HEK293 (cell line): ENCODE measurements at regions not wholly inside any gene's neighbourhood (a gene's known extent, or its start where the extent isn't known, plus 50 kb on each side); places are given as distances from the start of the nearest gene placed in this dataset.

Experiments
- CTCF ChIA-PET: fragments of 350-600 bp; formaldehyde crosslinking; extraction: SDS; loops from one replicate; lab custom pipeline; 2021; ENCODE audit warnings: antibody characterized with exemption; lab: Yijun Ruan, JAX
- POLR2A ChIA-PET: fragments of 300-600 bp; formaldehyde crosslinking; extraction: SDS; loops from one replicate; lab custom pipeline; 2020; ENCODE audit warnings: antibody characterized with exemption, inconsistent platforms; lab: Yijun Ruan, JAX
- H3K27ac ChIP-seq: fragments of 200-500 bp; sonication (Bioruptor generic); 2 replicates; pipeline ENCODE4 v1.5.1; 2014; ENCODE audit warnings: low read depth, low read length, control low read depth, inconsistent platforms; ENCODE audit errors: extremely low read depth
- H3K36me3 ChIP-seq, 2 experiments: fragments of 200-500 bp in 1 of 2; sonication (Bioruptor generic) in 1 of 2; 1 replicate in 1 of 2; 2 replicates in 1 of 2; pipeline ENCODE4 v1.5.1; 2014 to 2017; ENCODE audit warnings: inconsistent platforms in 2 of 2, low read length in 2 of 2; ENCODE audit not compliant: control insufficient read depth in 2 of 2, insufficient read depth in 1 of 2
- H3K4me1 ChIP-seq: fragments of 200-500 bp; sonication (Bioruptor generic); 2 replicates; pipeline ENCODE4 v1.5.1; 2014; ENCODE audit warnings: mild to moderate bottlenecking, low read length, inconsistent platforms; ENCODE audit not compliant: control insufficient read depth, insufficient read depth
- H3K4me3 ChIP-seq: 2 replicates; pipeline ENCODE4 v1.5.1; 2011; ENCODE audit warnings: low read depth, mild to moderate bottlenecking, control low read depth, low read length, moderate library complexity
- H3K9me3 ChIP-seq: fragments of 200-500 bp; sonication (Bioruptor generic); 2 replicates; pipeline ENCODE4 v1.5.1; 2014; ENCODE audit warnings: low read depth, low read length, inconsistent platforms; ENCODE audit not compliant: control insufficient read depth, insufficient read depth
- AEBP2 ChIP-seq: fragments of 450-650 bp; formaldehyde crosslinking; IDR thresholded peaks from 2 replicates; pipeline ENCODE4 v1.5.1; 2016; ENCODE audit warnings: missing biosample characterization, missing genetic modification characterization, borderline replicate concordance
- FEZF1 ChIP-seq: fragments of 450-650 bp; formaldehyde crosslinking; IDR thresholded peaks from 2 replicates; pipeline ENCODE4 v1.5.1; 2016; ENCODE audit warnings: missing biosample characterization, missing genetic modification characterization
- KLF8 ChIP-seq: fragments of 450-650 bp; formaldehyde crosslinking; IDR thresholded peaks from 2 replicates; pipeline ENCODE4 v1.5.1; 2016; ENCODE audit warnings: missing biosample characterization, missing genetic modification characterization
- OVOL3 ChIP-seq: fragments of 450-650 bp; formaldehyde crosslinking; IDR thresholded peaks from 2 replicates; pipeline ENCODE4 v1.5.1; 2016; ENCODE audit warnings: missing biosample characterization, missing genetic modification characterization
- PRDM2 ChIP-seq: fragments of 450-650 bp; formaldehyde crosslinking; IDR thresholded peaks from 2 replicates; pipeline ENCODE4 v1.5.1; 2016; ENCODE audit warnings: missing biosample characterization, missing genetic modification characterization, borderline replicate concordance
- PRDM4 ChIP-seq: fragments of 450-650 bp; formaldehyde crosslinking; IDR thresholded peaks from 2 replicates; pipeline ENCODE4 v1.5.1; 2017; ENCODE audit warnings: missing biosample characterization, missing genetic modification characterization
- RBAK ChIP-seq: fragments of 450-650 bp; formaldehyde crosslinking; IDR thresholded peaks from 2 replicates; pipeline ENCODE4 v1.5.1; 2016; ENCODE audit warnings: missing biosample characterization, missing genetic modification characterization
- SCRT2 ChIP-seq: fragments of 450-650 bp; formaldehyde crosslinking; IDR thresholded peaks from 2 replicates; pipeline ENCODE4 v1.5.1; 2016; ENCODE audit warnings: missing biosample characterization, missing genetic modification characterization
- TRIM28 ChIP-seq: IDR thresholded peaks from 2 replicates; pipeline ENCODE4 v1.6.1; 2011; ENCODE audit warnings: low read length, control low read depth, borderline replicate concordance
- ZBTB17 ChIP-seq: fragments of 450-650 bp; formaldehyde crosslinking; IDR thresholded peaks from 2 replicates; pipeline ENCODE4 v1.5.1; 2016; ENCODE audit warnings: missing biosample characterization, missing genetic modification characterization
- ZNF133 ChIP-seq: fragments of 450-650 bp; formaldehyde crosslinking; IDR thresholded peaks from 2 replicates; pipeline ENCODE4 v1.5.1; 2016; ENCODE audit warnings: missing biosample characterization, missing genetic modification characterization
- ZNF138 ChIP-seq: fragments of 450-650 bp; formaldehyde crosslinking; IDR thresholded peaks from 2 replicates; pipeline ENCODE4 v1.5.1; 2016; ENCODE audit warnings: missing biosample characterization, missing genetic modification characterization, borderline replicate concordance
- ZNF146 ChIP-seq: fragments of 450-650 bp; formaldehyde crosslinking; IDR thresholded peaks from 2 replicates; pipeline ENCODE4 v1.5.1; 2016; ENCODE audit warnings: missing biosample characterization, missing genetic modification characterization
- ZNF354C ChIP-seq: fragments of 450-650 bp; formaldehyde crosslinking; IDR thresholded peaks from 2 replicates; pipeline ENCODE4 v1.5.1; 2016; ENCODE audit warnings: missing biosample characterization, missing genetic modification characterization, low read depth, borderline replicate concordance
- ZNF362 ChIP-seq: fragments of 450-650 bp; formaldehyde crosslinking; IDR thresholded peaks from 2 replicates; pipeline ENCODE4 v1.5.1; 2016; ENCODE audit warnings: missing biosample characterization, missing genetic modification characterization
- ZNF404 ChIP-seq: fragments of 450-650 bp; formaldehyde crosslinking; IDR thresholded peaks from 2 replicates; pipeline ENCODE4 v1.5.1; 2017; ENCODE audit warnings: missing biosample characterization, missing genetic modification characterization
- ZNF488 ChIP-seq: fragments of 450-650 bp; formaldehyde crosslinking; IDR thresholded peaks from 2 replicates; pipeline ENCODE4 v1.5.1; 2016; ENCODE audit warnings: missing biosample characterization, missing genetic modification characterization
- ZNF624 ChIP-seq: fragments of 450-650 bp; formaldehyde crosslinking; IDR thresholded peaks from 2 replicates; pipeline ENCODE4 v1.5.1; 2017; ENCODE audit warnings: missing biosample characterization, missing genetic modification characterization
- ZNF660 ChIP-seq: fragments of 450-650 bp; IDR thresholded peaks from 2 replicates; pipeline ENCODE4 v1.5.1; 2018; ENCODE audit warnings: missing biosample characterization, mild to moderate bottlenecking, missing genetic modification characterization
- ZNF777 ChIP-seq: fragments of 450-650 bp; formaldehyde crosslinking; IDR thresholded peaks from 2 replicates; pipeline ENCODE4 v1.5.1; 2017; ENCODE audit warnings: missing biosample characterization, missing genetic modification characterization, borderline replicate concordance
- ZSCAN23 ChIP-seq: fragments of 450-650 bp; formaldehyde crosslinking; IDR thresholded peaks from 2 replicates; pipeline ENCODE4 v1.5.1; 2016; ENCODE audit warnings: missing biosample characterization, missing genetic modification characterization

- TF ChIP-seq ZNF138 (tag by site-specific recombination), result no peak
- no peak for TF ChIP-seq ZNF660 (tag by site-specific recombination)
These were observed 212.4 kb upstream of the FSIP2 start (continued) for GRCh38 chr2:185526161-185526560.

- no peak overlapping the region for H3K4me3 ChIP-seq
- TF ChIP-seq OVOL3 (no peak), AEBP2 (tag by site-specific recombination) (no peak), ZNF624 (tag by site-specific recombination) (no peak), ZSCAN23 (no peak), ZNF362 (tag by site-specific recombination) (no peak), ZNF354C (tag by site-specific recombination) (no peak), PRDM4 (tag by site-specific recombination) (no peak), RBAK (no peak), TRIM28 (no peak), FEZF1 (tag by site-specific recombination) (no peak), ZNF488 (tag by site-specific recombination) (no peak), ZBTB17 (tag by site-specific recombination) (no peak), KLF8 (no peak), ZNF404 (no peak), ZNF146 (no peak), SCRT2 (tag by site-specific recombination) (no peak), ZNF133 (tag by site-specific recombination) (no peak), ZNF777 (tag by site-specific recombination) (no peak), PRDM2 (no peak)
- POLR2A ChIA-PET, result no interaction called here
- H3K9me3 ChIP-seq, result no peaks in the 10 kb centered on the region
- CTCF ChIA-PET, result interaction anchor here (0.6 kb wide), 1 partner anchor 71 kb away, joined by 3 read pairs; no protein-coding TSS in a partner anchor
- no peak overlapping the region for H3K27ac ChIP-seq
- H3K4me1 ChIP-seq, result no peaks in the 10 kb centered on the region
- H3K36me3 ChIP-seq, result no peaks in the 10 kb centered on the region
These were observed 206.9 kb upstream of the FSIP2 start for GRCh38 chr2:185531721-185532120.
